ENCODE measurements at regions not wholly inside any gene's neighbourhood (a gene's known extent, or its start where the extent isn't known, plus 50 kb on each side); places are given as distances from the start of the nearest gene placed in this dataset.
"Not testable (repeated sequence)": the region's sequence is repeated elsewhere in the genome, so short reads cannot be mapped to it uniquely, and the experiment has no call there.

DNA sequence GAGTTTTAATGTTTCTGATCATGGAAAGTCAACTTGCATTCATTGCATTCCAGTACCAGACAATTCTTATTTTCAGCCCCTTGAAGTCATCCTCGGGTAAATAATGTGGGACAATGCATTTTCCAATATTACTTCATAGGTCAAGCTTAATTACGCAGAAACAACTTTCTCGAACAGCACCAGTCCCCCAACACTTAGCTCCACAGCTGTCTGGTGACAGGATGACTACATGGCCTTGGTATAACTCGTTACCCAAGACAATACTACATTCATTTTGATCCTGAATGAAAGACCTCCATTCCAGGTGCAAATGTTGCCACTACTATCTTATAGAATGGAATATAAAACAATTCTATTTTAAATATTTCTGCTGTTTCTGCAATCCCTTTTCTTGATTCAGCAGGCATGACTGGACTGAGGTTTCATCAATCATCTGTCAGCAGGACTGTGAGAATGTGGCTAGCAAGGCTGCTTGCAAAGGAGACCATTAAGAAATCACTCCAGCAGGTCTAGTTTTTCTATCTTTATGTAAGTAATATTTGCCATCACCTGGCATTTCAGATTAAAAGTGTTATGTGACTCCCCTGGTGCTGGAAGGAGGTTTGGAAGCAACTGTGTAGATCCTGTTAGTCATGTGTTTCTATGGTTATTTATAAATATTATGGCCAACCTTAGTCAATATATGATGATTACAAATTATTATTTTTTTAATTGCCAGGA, 147.9 kb downstream of the HAO1 start:
- DNase-seq (ENCODE audit: low read depth), result no peak

DNA sequence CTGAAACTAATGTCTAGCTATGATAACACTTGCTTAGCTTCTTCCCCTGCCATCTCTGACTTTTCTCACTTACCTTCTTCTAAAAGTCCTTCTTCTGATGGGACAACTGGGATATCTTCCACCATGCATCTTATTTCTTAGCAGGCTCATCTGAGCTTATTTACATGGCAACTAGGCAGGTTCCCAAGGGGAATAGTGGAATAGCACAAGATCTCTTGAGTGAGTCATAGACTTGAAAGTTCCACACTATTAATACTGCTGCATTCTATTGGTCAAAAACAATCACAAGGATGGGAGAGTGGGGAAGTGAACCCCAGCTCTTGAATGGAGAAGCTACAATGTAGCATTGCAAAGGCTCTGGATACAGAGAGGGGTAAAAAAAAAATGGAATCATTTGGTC, 142.1 kb downstream of the HAO1 start:
- DNase-seq (ENCODE audit: low read depth), result no peak

DNA sequence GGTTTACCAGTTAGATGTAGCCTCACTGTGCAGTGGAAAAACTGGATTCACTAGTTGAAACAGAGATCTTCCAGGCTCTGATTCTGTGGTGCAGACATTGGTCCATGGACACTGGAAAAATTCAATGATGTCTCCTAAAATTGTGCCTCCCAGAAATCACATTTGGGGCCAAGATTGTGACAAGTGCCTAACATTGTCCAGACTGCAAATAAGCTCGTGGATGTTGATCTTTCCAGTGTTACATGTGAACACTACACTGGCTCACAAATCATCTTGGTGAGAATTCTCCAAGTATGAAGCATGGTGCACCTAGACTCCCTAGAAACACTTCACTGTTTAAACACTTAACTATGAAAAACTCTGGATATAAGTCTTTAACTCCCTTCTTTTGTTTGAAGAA, 140.4 kb downstream of the HAO1 start:
- DNase-seq (ENCODE audit: low read depth), result no peak

DNA sequence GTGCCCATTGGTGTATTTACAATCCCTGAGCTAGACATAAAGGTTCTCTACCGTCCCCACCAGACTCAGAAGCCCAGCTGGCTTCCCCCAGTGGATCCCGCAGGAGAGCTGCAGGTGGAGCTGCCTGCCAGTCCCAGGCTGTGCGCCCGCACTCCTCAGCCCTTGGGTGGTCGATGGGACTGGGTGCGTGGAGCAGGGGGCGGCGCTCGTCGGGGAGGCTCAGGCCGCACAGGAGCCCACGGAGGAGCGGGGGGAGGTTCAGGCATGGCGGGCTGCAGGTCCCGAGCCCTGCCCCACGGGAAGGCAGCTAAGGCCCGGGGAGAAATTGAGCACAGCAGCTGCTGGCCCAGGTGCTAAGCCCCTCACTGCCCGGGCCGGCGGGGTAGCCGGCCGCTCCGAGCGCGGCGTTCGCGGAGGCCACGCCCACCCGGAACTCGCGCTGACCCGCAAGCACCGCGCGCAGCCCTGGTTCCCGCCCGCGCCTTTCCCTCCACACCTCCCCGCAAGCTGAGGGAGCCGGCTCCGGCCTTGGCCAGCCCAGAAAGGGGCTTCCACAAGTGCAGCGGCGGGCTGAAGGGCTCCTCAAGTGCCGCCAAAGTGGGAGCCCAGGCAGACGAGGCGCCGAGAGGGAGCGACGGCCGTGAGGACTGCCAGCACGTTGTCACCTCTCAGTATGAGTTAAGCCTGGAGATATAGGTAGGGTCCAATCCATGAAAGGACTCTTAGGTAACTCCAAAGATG, 136.7 kb downstream of the HAO1 start:
- DNase-seq (ENCODE audit: low read depth), result not testable (repeated sequence)

DNA sequence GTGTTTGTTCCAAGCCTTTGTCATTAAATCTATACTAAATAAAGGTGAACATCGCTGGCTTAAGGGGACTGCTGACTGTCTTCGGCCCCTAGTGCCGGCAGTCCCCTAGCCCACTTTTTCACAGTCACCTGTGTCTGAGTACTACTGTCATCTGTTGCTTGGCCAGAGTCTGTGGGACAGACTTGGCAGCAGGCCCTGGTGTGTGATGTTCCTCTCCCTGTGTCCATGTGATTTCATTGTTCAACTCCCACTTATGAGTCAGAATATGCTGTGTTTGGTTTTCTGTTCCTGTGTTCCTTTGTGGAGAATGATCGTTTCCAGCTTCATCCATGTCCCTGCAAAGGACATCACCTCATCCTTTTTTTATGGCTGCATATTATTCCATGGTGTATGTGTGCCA, 133.4 kb downstream of the HAO1 start:
- DNase-seq (ENCODE audit: low read depth), result no peak

DNA sequence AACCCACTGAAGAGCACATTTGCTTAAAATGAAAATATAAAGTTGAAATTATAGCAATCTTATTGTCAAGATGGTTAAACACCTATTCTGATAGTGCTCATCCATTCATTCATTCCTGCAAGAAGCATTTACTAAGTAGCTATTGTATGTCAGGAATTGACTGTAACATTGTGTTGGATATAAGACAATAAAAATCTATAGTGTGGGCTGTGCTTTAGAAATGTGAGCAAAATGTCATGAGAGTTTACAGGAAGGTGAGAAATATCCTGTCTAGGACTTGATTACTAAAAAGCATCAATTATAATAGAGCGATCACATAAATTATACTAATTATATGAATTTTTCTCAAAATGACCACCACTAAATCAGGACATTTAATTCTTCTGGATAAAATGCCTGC, 123.0 kb downstream of the HAO1 start:
- no peak for DNase-seq (ENCODE audit: low read depth)

DNA sequence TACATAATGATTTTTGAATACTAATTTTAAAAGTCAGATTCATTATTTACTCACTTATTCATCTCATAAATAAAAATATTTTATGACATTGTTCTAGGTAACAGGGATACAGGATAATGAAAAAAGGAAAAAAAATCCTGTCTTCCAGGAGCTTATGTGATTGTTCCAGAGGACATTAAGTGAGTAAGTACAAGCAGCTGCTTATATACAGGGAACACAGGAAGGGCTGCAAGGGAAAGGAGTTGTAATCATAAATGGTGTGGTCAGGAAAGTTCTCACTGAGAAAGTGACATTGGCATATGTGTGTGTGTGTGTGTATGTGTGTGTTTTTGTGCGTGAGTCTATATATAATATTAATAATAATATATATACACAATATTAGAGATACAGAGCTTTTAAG, 121.8 kb downstream of the HAO1 start:
- no peak for DNase-seq (ENCODE audit: low read depth)

DNA sequence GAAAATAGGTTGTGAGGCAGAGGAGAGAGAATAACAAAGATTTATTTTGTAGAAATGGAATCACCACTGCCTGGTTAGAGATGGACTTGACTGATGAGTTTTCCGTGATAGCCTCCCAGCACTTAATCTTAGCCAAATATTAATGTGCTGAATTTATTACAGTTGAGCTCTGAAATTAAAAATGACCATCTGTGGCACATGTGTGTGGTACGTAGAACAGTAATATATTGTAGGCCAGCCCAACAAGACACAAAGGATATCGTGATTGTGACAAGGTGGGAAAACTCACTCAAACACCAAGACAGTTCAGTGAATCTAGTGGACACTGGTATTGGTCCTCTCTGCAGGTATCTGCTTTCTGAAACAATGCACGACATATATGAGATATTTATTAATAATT, 119.4 kb downstream of the HAO1 start:
- no peak for DNase-seq (ENCODE audit: low read depth)

DNA sequence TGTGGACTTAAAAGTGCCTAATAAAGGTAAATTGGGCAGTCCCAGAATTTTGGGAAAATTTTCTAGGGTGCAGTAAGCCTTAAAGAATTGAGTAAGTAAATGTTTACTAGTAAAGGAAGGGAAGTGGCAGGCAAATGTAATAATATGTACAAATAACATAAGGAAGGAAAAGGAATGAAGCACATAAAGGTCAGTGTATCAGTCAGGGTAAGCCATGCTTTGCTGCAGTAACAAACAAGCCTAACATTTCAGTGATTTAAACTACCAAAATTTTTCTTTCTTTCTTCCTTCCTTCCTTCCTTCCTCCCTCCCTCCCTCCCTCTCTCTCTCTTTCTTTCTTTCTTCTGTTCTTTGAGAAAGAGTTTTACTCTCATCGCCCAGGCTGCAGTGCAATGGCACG, 117.5 kb downstream of the HAO1 start:
- no peak for DNase-seq (ENCODE audit: low read depth)

DNA sequence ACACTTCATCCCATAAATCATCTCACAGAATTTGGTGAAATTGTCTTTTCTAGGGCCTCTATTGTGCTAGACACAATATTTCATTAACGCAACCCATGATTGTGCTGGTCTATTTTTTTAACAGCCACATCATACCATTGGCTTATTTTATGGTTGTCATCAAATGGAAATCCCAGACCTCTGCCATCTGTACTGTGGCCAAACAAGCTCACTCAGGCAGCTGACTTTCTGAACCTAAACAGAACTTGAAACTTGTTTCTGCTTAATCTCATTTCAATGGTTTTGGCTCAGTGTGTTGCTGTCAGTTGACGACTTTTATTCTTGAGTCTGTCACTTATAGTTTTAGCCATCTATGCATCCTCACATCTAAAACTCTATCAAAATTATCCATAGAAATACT, 111.8 kb downstream of the HAO1 start:
- DNase-seq (ENCODE audit: low read depth), result no peak

DNA sequence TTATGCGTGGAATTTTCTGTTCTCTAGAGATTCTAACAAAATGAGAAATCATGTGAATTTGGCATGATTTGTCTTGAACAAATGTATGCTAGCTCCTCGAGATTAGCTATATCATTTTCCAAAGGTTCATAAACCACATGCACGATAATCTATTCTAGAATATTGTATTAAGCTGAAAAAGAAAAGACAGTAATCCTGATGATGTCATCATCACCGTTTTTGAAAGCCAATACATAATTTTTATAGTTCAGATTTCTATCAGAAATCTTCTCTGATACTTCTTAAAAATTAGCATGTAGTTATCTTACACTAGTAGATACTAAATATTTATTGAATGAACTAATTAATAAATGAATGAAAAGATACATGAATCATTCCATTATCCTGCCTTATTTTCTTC, 111.2 kb downstream of the HAO1 start:
- DNase-seq (ENCODE audit: low read depth), result no peak

DNA sequence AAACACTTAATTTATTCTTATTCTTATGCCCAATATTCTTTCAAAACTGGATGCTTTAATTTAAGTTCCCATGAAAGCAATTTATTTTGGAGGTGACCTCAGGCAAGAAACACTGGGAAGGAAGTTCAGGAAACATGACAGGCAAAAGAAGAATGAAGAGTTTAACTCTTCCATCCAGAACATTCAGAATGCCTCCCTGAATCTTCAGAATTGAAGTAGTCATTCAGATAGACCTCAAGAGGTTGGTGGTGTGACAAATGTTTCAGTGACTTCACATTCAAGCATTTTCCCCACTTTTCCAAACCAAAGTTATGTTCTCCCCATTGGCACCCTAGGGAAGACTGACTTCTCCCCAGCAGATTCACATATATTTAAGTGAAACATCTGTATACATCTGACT, 110.5 kb downstream of the HAO1 start:
- no peak for DNase-seq (ENCODE audit: low read depth)
